Osteocyte (in vitro differentiated cells): ENCODE measurements at regions not wholly inside any gene's neighbourhood (a gene's known extent, or its start where the extent isn't known, plus 50 kb on each side); places are given as distances from the start of the nearest gene placed in this dataset.

ENCODE experiments used
- DNase-seq: peaks from one replicate; pipeline ENCODE4 v3.0.0; 2021; ENCODE audit warnings: mixed read lengths; ENCODE audit not compliant: unreplicated experiment; ENCODE audit errors: extremely low spot score
- H3K27ac Mint-ChIP-seq: one replicate; pipeline ENCODE4 v1.8.0; 2021; ENCODE audit warnings: mild to moderate bottlenecking, mixed read lengths; ENCODE audit not compliant: unreplicated experiment
- H3K27me3 Mint-ChIP-seq: one replicate; pipeline ENCODE4 v1.8.0; 2021; ENCODE audit warnings: mixed read lengths; ENCODE audit not compliant: unreplicated experiment
- H3K36me3 Mint-ChIP-seq: one replicate; pipeline ENCODE4 v1.8.0; 2021; ENCODE audit warnings: mixed read lengths; ENCODE audit not compliant: unreplicated experiment
- H3K4me1 Mint-ChIP-seq: one replicate; pipeline ENCODE4 v1.8.0; 2021; ENCODE audit warnings: mixed read lengths; ENCODE audit not compliant: unreplicated experiment
- H3K4me3 Mint-ChIP-seq: one replicate; pipeline ENCODE4 v1.8.0; 2021; ENCODE audit warnings: mild to moderate bottlenecking, moderate library complexity, mixed read lengths; ENCODE audit not compliant: unreplicated experiment
- H3K9me3 Mint-ChIP-seq: one replicate; pipeline ENCODE4 v1.8.0; 2021; ENCODE audit warnings: mixed read lengths; ENCODE audit not compliant: unreplicated experiment
- CTCF ChIP-seq: fragments of 200-600 bp; sonication (generic); IDR thresholded peaks from 2 replicates; pipeline ENCODE4 v1.5.0; 2021; ENCODE audit warnings: antibody characterized with exemption, mild to moderate bottlenecking, moderate library complexity

GRCh38 chr7:21269021-21269420 is 158.9 kb upstream of the SP4 start:
- TF ChIP-seq CTCF, result no peak
- no peak for DNase-seq
- Mint-ChIP-seq H3K27me3 (no peaks in the 10 kb centered on the region), H3K9me3 (no peaks in the 10 kb centered on the region), H3K4me3 (no peak overlapping the region), H3K27ac (no peak overlapping the region), H3K36me3 (no peaks in the 10 kb centered on the region), H3K4me1 (no peaks in the 10 kb centered on the region)

GRCh38 chr7:21276471-21277035 is 151.3 kb upstream of the SP4 start:
- H3K4me3 Mint-ChIP-seq, result no peak overlapping the region
- H3K4me1 Mint-ChIP-seq, result no peaks in the 10 kb centered on the region
- DNase-seq, result no peak
- H3K27ac Mint-ChIP-seq, result no peak overlapping the region
- H3K36me3 Mint-ChIP-seq, result no peaks in the 10 kb centered on the region
- no peaks in the 10 kb centered on the region for H3K9me3 Mint-ChIP-seq
- no peak for TF ChIP-seq CTCF
- no peaks in the 10 kb centered on the region for H3K27me3 Mint-ChIP-seq

GRCh38 chr7:21278944-21279343 is 148.9 kb upstream of the SP4 start:
- TF ChIP-seq CTCF, result no peak
- Mint-ChIP-seq H3K27me3 (no peaks in the 10 kb centered on the region), H3K27ac (no peak overlapping the region), H3K36me3 (no peaks in the 10 kb centered on the region), H3K4me3 (no peak overlapping the region), H3K4me1 (no peaks in the 10 kb centered on the region), H3K9me3 (no peaks in the 10 kb centered on the region)
- DNase-seq, result no peak

- TF ChIP-seq CTCF, result no peak
- H3K36me3 Mint-ChIP-seq, result no peaks in the 10 kb centered on the region
- H3K4me1 Mint-ChIP-seq, result no peaks in the 10 kb centered on the region
- no peak overlapping the region for H3K27ac Mint-ChIP-seq
- no peak overlapping the region for H3K4me3 Mint-ChIP-seq
- DNase-seq, result no peak
- no peaks in the 10 kb centered on the region for H3K9me3 Mint-ChIP-seq
- no peaks in the 10 kb centered on the region for H3K27me3 Mint-ChIP-seq
These were observed 146.7 kb upstream of the SP4 start for GRCh38 chr7:21281193-21281592.

- no peak for DNase-seq
- no peak for TF ChIP-seq CTCF
- H3K4me3 Mint-ChIP-seq, result no peak overlapping the region
- H3K4me1 Mint-ChIP-seq, result no peaks in the 10 kb centered on the region
- no peaks in the 10 kb centered on the region for H3K9me3 Mint-ChIP-seq
- peaks cover 2% of the 10 kb centered on the region for H3K27me3 Mint-ChIP-seq
- no peaks in the 10 kb centered on the region for H3K36me3 Mint-ChIP-seq
- H3K27ac Mint-ChIP-seq, result no peak overlapping the region
These were observed 134.1 kb upstream of the SP4 start for GRCh38 chr7:21293771-21294170.
